ENCODE measurements at regions not wholly inside any gene's neighbourhood (a gene's known extent, or its start where the extent isn't known, plus 50 kb on each side); places are given as distances from the start of the nearest gene placed in this dataset.

- intact Hi-C loops (cut with DNase I): no loop called here
- Histone ChIP-seq H3K4me1 (ENCODE audit: insufficient read depth) (no peaks in the 10 kb centered on the region), H3K4me3 (no peak overlapping the region), H3K27ac (no peak overlapping the region), H3K36me3 (no peaks in the 10 kb centered on the region), H3K9me3 (no peaks in the 10 kb centered on the region), H3K27me3 (no peaks in the 10 kb centered on the region)
- 84 to 93% (median 87%) methylated on average over 3 of the region's 3 CpGs for WGBS, 3 donors
- no peak for DNase-seq
- TF ChIP-seq EP300 (IDR thresholded peaks at IDR 0.05) (no peak), CTCF (IDR thresholded peaks at IDR 0.05) (no peak), POLR2A (IDR thresholded peaks at IDR 0.05) (no peak)
These were observed 261.3 kb upstream of the AUTS2 start for GRCh38 chr7:69336976-69337375.

GRCh38 chr7:69338144-69338543, 260.1 kb upstream of the AUTS2 start:
- intact Hi-C loops (cut with DNase I): no loop called here
- H3K4me1 ChIP-seq (ENCODE audit: insufficient read depth): no peaks in the 10 kb centered on the region
- DNase-seq: no peak
- no peak overlapping the region for H3K4me3 ChIP-seq
- no peak overlapping the region for H3K27ac ChIP-seq
- H3K36me3 ChIP-seq: no peaks in the 10 kb centered on the region
- H3K9me3 ChIP-seq: no peaks in the 10 kb centered on the region
- TF ChIP-seq CTCF (IDR thresholded peaks at IDR 0.05) (no peak), POLR2A (IDR thresholded peaks at IDR 0.05) (no peak), EP300 (IDR thresholded peaks at IDR 0.05) (no peak)
- 29 to 32% (median 30%) methylated on average over 8 of the region's 8 CpGs for WGBS, 3 donors
- H3K27me3 ChIP-seq: no peaks in the 10 kb centered on the region

- intact Hi-C loops (cut with DNase I): no loop called here
- 71 to 86% (median 73%) methylated on average over 1 of the region's 1 CpG for WGBS, 3 donors
- no peak for DNase-seq
These were observed 257.0 kb upstream of the AUTS2 start for GRCh38 chr7:69341288-69341687.

GRCh38 chr7:69342154-69342884, 256.0 kb upstream of the AUTS2 start:
- Histone ChIP-seq H3K36me3 (no peaks in the 10 kb centered on the region), H3K9me3 (no peaks in the 10 kb centered on the region), H3K4me1 (ENCODE audit: insufficient read depth) (no peaks in the 10 kb centered on the region), H3K27me3 (no peaks in the 10 kb centered on the region), H3K27ac (no peak overlapping the region), H3K4me3 (no peak overlapping the region)
- WGBS, 3 donors: 81 to 90% (median 87%) methylated on average over 10 of the region's 10 CpGs
- intact Hi-C loops (cut with DNase I): no loop called here
- TF ChIP-seq POLR2A (IDR thresholded peaks at IDR 0.05) (no peak), CTCF (IDR thresholded peaks at IDR 0.05) (no peak), EP300 (IDR thresholded peaks at IDR 0.05) (no peak)
- DNase-seq: no peak

More at GRCh38 chr7:69341288-69341687, 257.0 kb upstream of the AUTS2 start:
- Histone ChIP-seq H3K36me3 (no peaks in the 10 kb centered on the region), H3K9me3 (no peaks in the 10 kb centered on the region), H3K27me3 (no peaks in the 10 kb centered on the region), H3K27ac (no peak overlapping the region), H3K4me3 (no peak overlapping the region), H3K4me1 (ENCODE audit: insufficient read depth) (no peaks in the 10 kb centered on the region)
- TF ChIP-seq EP300 (IDR thresholded peaks at IDR 0.05): no peak
- no peak for TF ChIP-seq POLR2A (IDR thresholded peaks at IDR 0.05)
- no peak for TF ChIP-seq CTCF (IDR thresholded peaks at IDR 0.05)

Data from ovary (tissue), 7 donors.